NB4 (cell line): ENCODE measurements at regions not wholly inside any gene's neighbourhood (a gene's known extent, or its start where the extent isn't known, plus 50 kb on each side); places are given as distances from the start of the nearest gene placed in this dataset.

ENCODE experiments used
- POLR2A ChIP-seq: IDR thresholded peaks from 2 replicates; pipeline ENCODE4 v1.6.1; 2011; ENCODE audit warnings: mild to moderate bottlenecking; ENCODE audit not compliant: insufficient read length; ENCODE audit errors: extremely low read depth
- TF ChIP-seq, protein P1 (sequence below): IDR thresholded peaks from one replicate; pipeline ENCODE4 v1.5.1; 2012; ENCODE audit warnings: low read depth, low read length

- TF ChIP-seq POLR2A = no peak
- TF ChIP-seq, protein P1, sequence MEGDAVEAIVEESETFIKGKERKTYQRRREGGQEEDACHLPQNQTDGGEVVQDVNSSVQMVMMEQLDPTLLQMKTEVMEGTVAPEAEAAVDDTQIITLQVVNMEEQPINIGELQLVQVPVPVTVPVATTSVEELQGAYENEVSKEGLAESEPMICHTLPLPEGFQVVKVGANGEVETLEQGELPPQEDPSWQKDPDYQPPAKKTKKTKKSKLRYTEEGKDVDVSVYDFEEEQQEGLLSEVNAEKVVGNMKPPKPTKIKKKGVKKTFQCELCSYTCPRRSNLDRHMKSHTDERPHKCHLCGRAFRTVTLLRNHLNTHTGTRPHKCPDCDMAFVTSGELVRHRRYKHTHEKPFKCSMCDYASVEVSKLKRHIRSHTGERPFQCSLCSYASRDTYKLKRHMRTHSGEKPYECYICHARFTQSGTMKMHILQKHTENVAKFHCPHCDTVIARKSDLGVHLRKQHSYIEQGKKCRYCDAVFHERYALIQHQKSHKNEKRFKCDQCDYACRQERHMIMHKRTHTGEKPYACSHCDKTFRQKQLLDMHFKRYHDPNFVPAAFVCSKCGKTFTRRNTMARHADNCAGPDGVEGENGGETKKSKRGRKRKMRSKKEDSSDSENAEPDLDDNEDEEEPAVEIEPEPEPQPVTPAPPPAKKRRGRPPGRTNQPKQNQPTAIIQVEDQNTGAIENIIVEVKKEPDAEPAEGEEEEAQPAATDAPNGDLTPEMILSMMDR = no peak
These were observed 54.9 kb upstream of the DIPK1A start for GRCh38 chr1:93016171-93016570.
